DND-41 (cell line): ENCODE measurements at regions not wholly inside any gene's neighbourhood (a gene's known extent, or its start where the extent isn't known, plus 50 kb on each side); places are given as distances from the start of the nearest gene placed in this dataset.

Experiments used
- EZH2 ChIP-seq: IDR thresholded peaks from 3 replicates; pipeline ENCODE4 v1.6.1; 2012; ENCODE audit warnings: borderline replicate concordance, low read depth, mild to moderate bottlenecking, moderate library complexity, low read length, inconsistent platforms; ENCODE audit not compliant: severe bottlenecking
- TF ChIP-seq, protein P1 (sequence below): IDR thresholded peaks from 2 replicates; pipeline ENCODE4 v1.5.1; 2012; ENCODE audit warnings: borderline replicate concordance, low read length, moderate library complexity, mild to moderate bottlenecking; ENCODE audit not compliant: poor library complexity, severe bottlenecking; ENCODE audit errors: extremely low read depth

DNA sequence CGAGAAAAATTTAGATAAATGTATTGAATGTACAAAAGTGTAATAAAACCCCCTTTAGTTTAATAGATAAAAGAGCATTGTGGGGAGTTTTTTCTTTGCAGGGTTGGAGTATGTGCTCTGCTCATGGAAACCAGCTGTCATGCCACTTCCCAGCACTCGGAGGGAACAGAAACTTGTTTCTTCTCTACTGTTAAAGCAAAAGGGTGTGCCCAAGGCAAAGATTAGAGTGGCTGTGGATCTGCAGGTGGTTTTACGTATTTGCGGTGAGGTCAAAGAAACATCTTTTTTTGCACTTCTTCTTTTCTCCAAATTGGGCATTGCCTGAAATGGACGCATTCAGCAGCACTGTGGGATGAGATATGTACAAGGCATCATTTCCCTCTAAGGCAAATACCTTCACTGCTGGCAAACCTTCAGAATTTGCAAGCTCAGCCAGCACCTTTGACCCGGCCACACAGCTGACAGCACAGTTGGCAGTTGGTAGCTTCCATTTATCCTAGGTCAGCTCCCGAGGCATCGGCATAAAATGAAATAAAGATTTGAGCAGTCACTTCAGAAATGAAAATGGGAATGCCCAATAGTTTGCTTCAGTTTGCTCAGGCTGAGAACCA lies 178.4 kb upstream of the EYA4 start:
- TF ChIP-seq, protein P1, sequence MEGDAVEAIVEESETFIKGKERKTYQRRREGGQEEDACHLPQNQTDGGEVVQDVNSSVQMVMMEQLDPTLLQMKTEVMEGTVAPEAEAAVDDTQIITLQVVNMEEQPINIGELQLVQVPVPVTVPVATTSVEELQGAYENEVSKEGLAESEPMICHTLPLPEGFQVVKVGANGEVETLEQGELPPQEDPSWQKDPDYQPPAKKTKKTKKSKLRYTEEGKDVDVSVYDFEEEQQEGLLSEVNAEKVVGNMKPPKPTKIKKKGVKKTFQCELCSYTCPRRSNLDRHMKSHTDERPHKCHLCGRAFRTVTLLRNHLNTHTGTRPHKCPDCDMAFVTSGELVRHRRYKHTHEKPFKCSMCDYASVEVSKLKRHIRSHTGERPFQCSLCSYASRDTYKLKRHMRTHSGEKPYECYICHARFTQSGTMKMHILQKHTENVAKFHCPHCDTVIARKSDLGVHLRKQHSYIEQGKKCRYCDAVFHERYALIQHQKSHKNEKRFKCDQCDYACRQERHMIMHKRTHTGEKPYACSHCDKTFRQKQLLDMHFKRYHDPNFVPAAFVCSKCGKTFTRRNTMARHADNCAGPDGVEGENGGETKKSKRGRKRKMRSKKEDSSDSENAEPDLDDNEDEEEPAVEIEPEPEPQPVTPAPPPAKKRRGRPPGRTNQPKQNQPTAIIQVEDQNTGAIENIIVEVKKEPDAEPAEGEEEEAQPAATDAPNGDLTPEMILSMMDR = no peak
- no peak for TF ChIP-seq EZH2
